ENCODE measurements at regions not wholly inside any gene's neighbourhood (a gene's known extent, or its start where the extent isn't known, plus 50 kb on each side); places are given as distances from the start of the nearest gene placed in this dataset.

GRCh38 chr6:76866091-76866915 is 597.0 kb downstream of the HTR1B start:
- H3K4me1 ChIP-seq (ENCODE audit: insufficient read depth), result peaks cover 4% of the 10 kb centered on the region
- TF ChIP-seq EP300 (IDR thresholded peaks at IDR 0.05) (no peak), POLR2A (IDR thresholded peaks at IDR 0.05) (no peak), CTCF (IDR thresholded peaks at IDR 0.05) (no peak)
- no peaks in the 10 kb centered on the region for H3K9me3 ChIP-seq
- H3K27me3 ChIP-seq, result no peaks in the 10 kb centered on the region
- intact Hi-C loops (cut with DNase I), result no loop called here
- H3K36me3 ChIP-seq, result no peaks in the 10 kb centered on the region
- no peak overlapping the region for H3K4me3 ChIP-seq
- WGBS, 3 donors, result 62 to 80% (median 70%) methylated on average over 5 of the region's 5 CpGs
- H3K27ac ChIP-seq, result no peak overlapping the region
- no peak for DNase-seq

GRCh38 chr6:76862936-76863335 is 600.4 kb downstream of the HTR1B start:
- intact Hi-C loops (cut with DNase I), result no loop called here
- 0 to 11% (median 4%) methylated on average over 1 of the region's 1 CpG for WGBS, 3 donors

GRCh38 chr6:76861403-76861802 is 601.9 kb downstream of the HTR1B start:
- H3K9me3 ChIP-seq, result no peaks in the 10 kb centered on the region
- H3K36me3 ChIP-seq, result no peaks in the 10 kb centered on the region
- no peaks in the 10 kb centered on the region for H3K27me3 ChIP-seq
- peak overlapping the region in 1 of 2 donors; percentile 39 for H3K27ac ChIP-seq
- no peak overlapping the region for H3K4me3 ChIP-seq
- no peak for TF ChIP-seq POLR2A (IDR thresholded peaks at IDR 0.05)
- no peak for TF ChIP-seq CTCF (IDR thresholded peaks at IDR 0.05)
- TF ChIP-seq EP300 (IDR thresholded peaks at IDR 0.05), result no peak
- peak in 1 of 5 donors; percentile 15 for DNase-seq
- intact Hi-C loops (cut with DNase I), result no loop called here
- WGBS, 3 donors, result 76 to 91% (median 89%) methylated on average over 2 of the region's 2 CpGs
- peaks cover 4% of the 10 kb centered on the region for H3K4me1 ChIP-seq (ENCODE audit: insufficient read depth)

More at GRCh38 chr6:76862936-76863335, 600.4 kb downstream of the HTR1B start:
- DNase-seq, result no peak
- Histone ChIP-seq H3K27me3 (no peaks in the 10 kb centered on the region), H3K9me3 (no peaks in the 10 kb centered on the region), H3K36me3 (no peaks in the 10 kb centered on the region), H3K4me1 (ENCODE audit: insufficient read depth) (peaks cover 4% of the 10 kb centered on the region), H3K4me3 (no peak overlapping the region), H3K27ac (peak overlapping the region in 1 of 2 donors; percentile 67)
- TF ChIP-seq POLR2A (IDR thresholded peaks at IDR 0.05) (no peak), CTCF (IDR thresholded peaks at IDR 0.05) (no peak), EP300 (IDR thresholded peaks at IDR 0.05) (no peak)

GRCh38 chr6:76856065-76856464 is 607.2 kb downstream of the HTR1B start:
- no peaks in the 10 kb centered on the region for H3K9me3 ChIP-seq
- no peaks in the 10 kb centered on the region for H3K4me1 ChIP-seq (ENCODE audit: insufficient read depth)
- peak overlapping the region in 1 of 2 donors; percentile 19 for H3K27ac ChIP-seq
- H3K36me3 ChIP-seq, result no peaks in the 10 kb centered on the region
- H3K27me3 ChIP-seq, result no peaks in the 10 kb centered on the region
- no peak overlapping the region for H3K4me3 ChIP-seq
- WGBS, 3 donors, result 80 to 87% (median 85%) methylated on average over 5 of the region's 5 CpGs
- intact Hi-C loops (cut with DNase I), result no loop called here
- DNase-seq, result no peak
- TF ChIP-seq POLR2A (IDR thresholded peaks at IDR 0.05) (no peak), CTCF (IDR thresholded peaks at IDR 0.05) (no peak), EP300 (IDR thresholded peaks at IDR 0.05) (no peak)
